GM18867 (cell line): ENCODE measurements at regions not wholly inside any gene's neighbourhood (a gene's known extent, or its start where the extent isn't known, plus 50 kb on each side); places are given as distances from the start of the nearest gene placed in this dataset.
"Not testable (repeated sequence)": the region's sequence is repeated elsewhere in the genome, so short reads cannot be mapped to it uniquely, and the experiment has no call there.

Experiments
- ATAC-seq: cut with Tn5 transposase; IDR thresholded peaks from one replicate; pipeline ENCODE4 v1.9.1; 2021; ENCODE audit warnings: mild to moderate bottlenecking, moderate library complexity; ENCODE audit not compliant: unreplicated experiment

DNA sequence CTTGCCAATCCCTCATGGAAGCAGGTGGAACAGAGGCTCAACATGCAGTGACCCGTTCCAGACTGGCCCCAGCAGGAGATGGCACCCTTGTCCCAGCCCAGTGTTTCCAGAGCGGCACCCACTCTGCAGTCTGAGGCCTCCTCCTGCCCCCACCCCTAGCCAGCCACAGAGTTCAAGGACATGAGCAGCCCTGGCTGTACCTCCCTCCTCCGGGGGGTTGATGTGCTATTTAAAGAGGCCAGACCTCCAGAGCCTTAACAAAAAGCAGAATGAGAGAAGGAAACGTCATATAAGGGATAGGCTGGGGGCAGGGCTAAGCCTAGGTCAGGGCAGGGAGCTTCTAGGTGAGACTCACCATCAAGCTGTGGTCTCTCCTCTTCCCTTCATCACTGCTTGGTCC, 115.7 kb upstream of the NANOS1 start:
- ATAC-seq: no peak

DNA sequence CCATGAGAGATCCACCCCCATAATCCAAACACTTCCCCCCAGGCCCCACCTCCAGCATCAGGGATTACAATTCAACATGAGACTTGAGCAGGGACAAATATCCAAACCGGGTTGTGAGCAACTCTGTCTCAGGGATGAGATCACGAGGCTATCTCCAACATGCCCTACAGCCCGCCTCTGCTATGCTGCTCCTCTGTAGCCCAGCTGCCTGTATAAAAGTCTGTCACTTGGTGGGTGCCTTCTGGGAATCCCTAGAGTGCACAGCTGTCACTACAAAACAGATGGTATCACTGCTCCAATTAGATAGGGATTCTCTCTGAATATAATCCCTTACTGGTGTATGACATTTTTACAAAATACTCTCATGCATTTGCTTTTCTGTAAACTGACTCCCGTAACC, 114.9 kb upstream of the NANOS1 start:
- ATAC-seq: no peak

DNA sequence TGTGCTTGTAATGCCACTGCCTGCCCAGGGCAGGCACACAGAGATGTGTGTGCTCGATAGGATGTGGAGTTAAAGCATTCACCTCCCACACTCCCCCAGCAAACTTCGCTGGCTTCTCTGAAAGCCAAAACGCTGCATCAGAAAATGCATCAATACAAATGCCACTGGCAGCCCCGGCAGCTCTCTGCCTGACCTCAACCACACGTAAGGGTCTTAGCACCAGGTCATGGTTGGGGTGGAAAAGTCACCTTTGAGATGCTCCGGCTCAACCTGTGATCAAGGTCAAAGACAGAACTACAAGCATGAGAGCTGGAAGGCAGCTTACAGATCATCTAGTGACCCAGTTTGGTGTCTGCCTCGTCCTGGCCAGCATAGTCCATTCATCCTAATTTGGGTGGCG, 114.4 kb upstream of the NANOS1 start:
- ATAC-seq: no peak

DNA sequence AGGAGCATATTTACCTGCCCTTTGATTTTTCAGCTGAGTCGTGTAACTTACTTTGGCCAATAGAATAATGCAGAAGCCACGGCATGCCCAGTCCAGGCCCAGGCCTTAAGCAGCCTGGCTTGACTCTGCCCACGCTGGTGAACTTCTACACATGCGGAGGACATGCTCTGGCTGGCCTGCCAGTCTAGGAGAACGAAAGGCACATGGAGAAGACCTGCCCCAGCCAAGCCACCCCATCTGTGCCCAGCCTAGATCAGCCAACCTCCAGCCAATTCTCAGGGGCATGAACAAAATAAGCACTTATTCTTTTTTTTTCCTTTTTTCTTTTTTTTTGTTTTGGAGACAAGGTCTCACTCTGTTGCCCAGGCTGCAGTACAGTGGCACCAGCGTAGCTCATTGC, 112.7 kb upstream of the NANOS1 start:
- ATAC-seq: no peak

DNA sequence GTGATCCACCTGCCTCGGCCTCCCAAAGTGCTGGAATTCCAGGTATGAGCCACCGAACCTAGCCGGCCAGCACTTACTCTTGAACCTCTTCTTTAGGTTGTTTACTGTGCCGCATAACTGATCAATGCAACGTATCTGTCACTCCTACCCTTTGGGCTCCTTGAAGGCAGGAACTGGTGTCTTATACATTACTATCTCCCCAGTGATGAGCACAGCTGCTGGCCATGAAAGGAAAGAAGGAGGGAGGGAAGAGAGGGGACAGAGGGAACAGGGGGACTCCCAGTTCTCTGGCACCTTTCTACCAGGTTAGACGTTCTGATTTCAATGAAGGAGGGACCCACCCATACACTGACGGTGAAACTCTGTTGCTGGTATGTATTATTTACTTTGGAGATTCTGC, 111.8 kb upstream of the NANOS1 start:
- no peak for ATAC-seq

DNA sequence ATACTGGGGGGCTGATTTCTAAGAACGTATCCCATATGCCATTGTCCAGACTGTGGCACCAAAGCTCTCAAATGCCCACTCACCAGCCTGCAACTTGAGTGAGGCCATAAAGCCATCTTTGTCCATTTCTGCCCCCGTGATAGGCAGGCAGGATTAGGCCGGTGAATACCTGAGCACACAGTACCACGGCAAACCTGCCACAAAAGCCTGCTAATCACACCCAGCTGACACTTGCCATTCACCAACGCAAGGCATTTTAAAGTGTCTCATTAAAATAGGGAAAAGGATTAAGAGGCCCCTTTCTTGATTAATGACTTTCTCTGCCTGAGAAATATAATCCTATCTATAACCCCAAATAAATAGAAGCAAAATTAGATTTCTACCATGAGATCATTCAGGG, 111.4 kb upstream of the NANOS1 start:
- ATAC-seq: no peak

DNA sequence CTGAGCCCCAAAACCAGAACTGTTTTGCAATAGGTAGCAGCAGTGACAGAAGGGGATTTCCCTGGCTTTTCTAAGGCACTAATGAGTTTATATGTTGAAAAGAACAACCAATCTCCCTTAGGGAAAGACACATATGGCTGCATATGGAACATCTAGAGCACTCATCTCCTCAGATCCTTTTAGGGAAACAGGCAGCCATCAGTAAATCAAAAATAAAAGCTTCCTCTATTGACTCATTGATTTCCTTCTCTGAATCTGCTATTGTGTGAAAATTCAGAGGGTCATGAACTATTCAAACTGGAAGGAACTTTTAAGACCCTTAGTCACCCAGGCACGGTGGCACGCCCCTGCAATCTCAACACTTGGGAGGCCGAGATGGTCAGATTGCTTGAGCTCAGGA, 110.9 kb upstream of the NANOS1 start:
- no peak for ATAC-seq

DNA sequence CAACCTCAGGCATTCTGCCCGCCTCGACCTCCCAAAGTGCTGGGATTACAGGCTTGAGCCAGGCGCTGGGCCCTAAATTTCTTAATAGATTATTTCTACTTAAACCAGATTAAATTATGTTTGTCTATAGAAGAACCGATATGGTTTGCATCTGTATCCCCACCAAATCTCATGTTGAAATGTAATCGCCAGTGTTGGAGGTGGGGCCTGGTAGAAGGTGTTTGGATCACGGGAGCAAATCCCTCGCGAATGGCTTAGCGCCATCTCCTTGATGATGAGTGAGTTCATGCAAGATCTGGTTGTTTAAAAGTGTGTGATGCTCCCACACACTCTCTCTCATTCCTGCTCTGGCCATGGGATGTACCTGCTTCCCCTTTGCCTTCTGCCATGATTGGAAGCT, 109.3 kb upstream of the NANOS1 start:
- no peak for ATAC-seq

DNA sequence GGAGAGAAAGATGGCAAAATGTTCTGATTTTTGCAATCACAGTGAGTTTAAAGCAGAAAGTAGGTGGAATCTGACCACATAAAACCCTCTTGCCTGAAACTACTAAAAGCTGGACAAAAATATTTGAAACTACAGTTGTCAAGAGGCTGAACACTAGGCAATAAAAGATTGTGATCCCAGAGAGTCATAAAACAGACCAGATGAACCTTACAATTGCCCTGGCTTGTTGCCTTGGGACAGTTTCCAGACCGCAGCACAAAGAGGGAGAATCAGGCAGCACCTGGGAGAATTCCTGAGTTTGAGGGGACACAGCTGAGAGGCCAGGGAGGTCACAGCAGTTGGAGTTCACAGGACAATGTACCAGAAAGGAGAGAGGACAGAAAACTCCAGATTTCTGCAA, 107.3 kb upstream of the NANOS1 start:
- ATAC-seq: no peak

DNA sequence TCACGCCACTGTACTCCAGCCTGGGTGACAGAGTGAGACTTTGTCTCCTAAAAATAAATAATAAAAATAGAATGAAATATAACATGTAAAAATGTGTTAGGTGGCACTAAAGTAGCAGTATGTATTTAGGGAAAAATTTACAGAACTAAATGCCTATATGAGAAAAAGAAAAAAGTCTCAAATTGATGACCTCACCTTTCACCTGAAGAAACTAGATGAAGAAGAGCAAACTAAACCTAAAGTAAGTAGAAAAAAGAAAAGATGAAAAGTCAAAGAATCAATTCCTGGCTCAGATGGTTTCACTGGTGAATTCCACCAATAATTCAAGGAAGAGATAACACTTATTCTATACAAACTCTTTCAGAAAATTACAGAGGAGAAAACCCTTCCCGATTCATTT, 106.5 kb upstream of the NANOS1 start:
- no peak for ATAC-seq

DNA sequence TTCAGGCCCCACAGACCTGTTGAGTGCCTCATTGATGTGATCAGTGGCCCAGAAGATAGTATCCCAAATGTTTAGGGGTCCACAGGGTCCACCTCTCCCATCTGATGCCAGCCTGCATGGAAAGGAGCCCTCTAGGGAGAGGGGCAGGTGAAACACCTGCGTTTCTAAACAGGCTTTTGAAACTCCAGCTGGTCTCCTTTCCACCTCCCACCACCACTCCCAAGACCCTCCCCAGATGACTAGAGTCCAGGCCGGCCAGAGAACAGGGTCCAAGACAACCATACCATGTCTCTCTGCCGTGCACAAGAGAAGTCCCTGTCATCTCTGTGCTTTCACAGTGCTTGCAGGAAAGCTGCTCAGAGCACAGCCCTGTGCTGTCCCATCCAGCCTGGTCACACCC, 105.0 kb upstream of the NANOS1 start:
- ATAC-seq: no peak

DNA sequence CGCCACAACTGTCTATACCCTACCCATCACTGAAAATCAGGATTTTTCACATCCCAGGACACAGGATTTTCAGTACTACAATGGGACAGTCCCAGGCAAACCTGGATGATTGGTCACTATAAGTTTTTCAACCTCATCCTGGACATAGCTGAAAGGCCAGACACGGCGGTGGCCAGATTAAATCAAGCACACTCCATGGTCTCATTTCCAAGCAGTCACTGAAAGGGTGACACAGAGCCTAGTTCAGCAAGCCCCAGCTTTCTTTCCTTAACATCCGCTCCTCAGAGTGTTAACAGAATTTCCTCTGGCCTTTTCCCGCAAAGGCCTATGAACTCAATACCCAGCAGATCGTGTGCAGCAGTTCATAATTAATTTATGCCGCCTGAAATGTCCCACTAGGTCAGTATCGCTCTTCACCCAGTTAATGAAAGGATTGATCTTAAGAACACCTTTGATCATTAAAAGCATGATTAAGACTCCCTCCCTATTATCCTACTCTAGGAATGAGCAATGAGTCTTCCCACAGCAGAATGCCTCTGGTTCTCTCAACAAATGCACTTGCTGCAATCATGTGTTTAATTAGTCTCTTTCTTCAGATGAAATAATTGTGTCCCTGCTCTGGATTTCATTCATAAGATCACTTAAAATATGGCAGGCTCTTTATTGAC, 104.0 kb upstream of the NANOS1 start:
- no peak for ATAC-seq

DNA sequence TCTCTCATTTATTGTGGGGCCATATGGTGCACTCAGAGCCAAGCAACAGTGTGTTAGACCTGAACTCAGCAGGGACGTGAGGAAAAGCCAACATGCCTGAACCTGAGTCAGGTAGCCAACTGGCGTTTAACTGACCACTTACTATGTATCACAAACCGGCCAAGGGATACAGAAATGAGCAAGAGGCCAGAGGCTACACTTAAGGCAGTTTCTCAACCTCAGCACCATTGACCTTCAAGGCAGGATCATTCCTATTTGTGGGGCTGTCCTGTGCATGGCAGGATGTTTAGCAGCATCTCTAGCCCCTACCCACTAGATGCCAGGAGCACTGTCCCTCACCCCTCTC, 103.5 kb upstream of the NANOS1 start:
- ATAC-seq: no peak

DNA sequence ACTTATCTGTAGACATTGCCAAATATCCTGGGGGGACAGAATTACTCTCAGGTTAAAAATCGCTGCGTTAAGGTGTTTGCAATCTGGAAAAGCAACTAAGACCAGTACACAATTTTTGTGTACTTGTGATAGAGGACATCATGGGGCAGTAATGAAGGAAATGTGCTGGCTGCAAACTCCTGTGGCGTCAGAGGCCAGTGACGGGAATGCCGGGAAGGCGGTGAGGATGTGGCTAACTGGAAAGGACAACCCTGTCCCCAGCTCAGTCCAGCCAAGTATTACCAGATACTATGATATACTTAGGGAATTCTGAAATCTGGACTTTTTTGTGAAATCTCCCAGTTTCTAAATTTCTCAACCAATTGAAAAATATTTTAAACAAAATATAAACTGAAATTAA, 103.1 kb upstream of the NANOS1 start:
- ATAC-seq: no peak

DNA sequence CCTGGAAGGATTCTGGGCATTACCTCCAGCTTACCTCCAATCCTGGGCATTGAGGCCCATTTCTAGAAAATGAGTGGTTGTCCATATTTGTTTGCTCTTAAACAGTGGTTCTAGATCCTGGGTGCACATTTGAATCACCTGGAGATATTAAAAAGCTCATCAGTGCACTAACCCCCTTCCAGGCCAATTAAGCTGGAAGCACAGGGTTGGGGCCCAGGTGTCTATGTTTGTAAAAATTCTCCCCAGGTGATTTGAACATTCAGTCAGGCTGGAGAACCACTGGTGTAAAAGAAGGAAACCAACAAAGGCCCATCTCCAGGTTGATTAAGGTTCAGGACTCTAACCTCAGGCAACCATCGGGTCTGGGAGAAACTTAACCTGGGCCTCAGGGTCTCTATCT, 102.6 kb upstream of the NANOS1 start:
- no peak for ATAC-seq

DNA sequence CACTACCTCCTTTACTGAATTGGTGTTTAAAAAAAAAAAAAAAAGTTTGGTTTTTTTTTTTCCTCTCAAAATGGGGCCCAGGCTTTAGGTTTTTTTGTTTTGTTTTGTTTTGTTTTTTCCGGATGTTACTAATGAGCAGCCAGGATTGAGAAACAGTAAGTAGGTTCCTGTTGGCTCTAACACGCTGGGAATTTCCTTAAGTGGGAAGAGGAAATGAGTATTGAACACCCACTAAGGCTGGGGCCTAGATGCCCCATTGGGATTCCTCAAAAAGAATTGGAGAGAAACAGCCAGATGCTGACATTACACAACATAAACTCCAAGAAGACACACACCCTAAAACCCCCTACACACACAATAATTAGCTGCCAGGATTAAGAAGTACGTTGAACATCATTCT, 102.2 kb upstream of the NANOS1 start:
- ATAC-seq: no peak

DNA sequence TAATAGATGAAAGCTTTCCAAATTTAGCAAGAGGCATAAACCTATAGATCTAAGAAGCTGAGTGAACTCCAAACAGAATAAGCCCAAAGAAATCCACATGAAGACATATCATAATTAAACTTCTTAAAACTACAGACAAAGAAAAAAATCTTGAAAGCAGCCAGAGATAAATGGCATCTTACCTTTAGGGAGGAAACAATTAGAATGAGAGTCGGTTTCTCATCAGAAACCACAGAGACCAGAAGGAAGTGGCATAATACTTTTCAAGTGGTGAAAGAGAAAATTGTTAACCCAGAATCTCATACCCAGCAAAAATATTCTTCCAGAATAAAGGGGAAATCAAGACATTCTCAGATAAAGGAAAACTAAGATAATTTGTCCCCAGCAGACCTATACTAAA, 98.9 kb upstream of the NANOS1 start:
- ATAC-seq: no peak

DNA sequence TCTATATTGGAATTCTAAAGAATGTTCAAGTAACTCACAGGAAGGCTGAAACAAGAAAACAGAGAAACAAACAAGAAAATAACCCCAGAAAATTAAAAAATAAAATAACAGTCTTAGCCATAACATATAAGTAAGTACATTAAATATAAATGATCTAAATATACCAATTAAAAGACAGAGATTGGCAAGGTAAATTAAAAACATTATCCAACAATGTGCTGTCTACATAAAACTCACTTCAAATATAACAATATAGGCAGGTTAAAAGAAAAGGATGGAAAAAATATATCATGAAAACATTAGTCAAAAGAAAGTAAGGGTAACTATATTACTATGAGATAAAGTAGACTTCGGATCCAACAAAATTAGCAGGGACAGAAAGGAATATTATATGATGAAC, 98.1 kb upstream of the NANOS1 start:
- no peak for ATAC-seq

DNA sequence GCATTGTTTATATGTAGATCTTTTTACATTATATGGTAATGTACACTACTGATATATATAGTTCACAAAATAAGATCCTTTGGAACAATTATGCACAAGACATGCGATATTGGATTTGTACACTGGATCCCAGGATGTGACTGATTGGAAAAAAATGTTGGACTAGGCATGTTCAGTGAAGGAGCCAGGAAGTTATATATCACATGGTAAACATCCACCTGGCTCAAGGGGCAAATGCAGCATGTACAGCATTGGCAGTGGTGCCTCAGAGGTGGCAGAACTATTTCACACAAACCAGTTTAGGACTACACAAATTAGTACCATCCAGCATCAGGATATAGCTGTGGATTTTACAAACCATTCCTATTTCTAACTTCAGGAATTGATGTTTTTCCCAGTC, 97.4 kb upstream of the NANOS1 start:
- not testable (repeated sequence) for ATAC-seq

DNA sequence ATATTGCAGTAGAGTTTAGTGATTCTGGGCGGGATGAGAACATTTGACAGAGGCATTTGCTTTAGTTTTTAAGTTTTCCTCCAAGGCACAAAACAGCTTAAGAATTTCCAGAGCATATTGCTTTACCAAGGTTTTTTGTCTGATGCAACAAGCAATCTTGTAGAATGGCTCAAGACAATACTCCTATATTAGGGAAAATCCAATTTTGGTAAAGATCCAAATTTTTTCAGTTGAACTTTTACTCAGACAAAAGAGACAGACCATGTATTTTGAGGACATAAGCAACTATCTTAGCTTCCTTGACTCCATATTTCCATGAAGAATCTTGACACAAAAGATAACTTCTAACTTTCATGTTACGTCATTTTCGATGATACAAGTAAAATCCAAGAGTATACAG, 92.3 kb upstream of the NANOS1 start:
- no peak for ATAC-seq

DNA sequence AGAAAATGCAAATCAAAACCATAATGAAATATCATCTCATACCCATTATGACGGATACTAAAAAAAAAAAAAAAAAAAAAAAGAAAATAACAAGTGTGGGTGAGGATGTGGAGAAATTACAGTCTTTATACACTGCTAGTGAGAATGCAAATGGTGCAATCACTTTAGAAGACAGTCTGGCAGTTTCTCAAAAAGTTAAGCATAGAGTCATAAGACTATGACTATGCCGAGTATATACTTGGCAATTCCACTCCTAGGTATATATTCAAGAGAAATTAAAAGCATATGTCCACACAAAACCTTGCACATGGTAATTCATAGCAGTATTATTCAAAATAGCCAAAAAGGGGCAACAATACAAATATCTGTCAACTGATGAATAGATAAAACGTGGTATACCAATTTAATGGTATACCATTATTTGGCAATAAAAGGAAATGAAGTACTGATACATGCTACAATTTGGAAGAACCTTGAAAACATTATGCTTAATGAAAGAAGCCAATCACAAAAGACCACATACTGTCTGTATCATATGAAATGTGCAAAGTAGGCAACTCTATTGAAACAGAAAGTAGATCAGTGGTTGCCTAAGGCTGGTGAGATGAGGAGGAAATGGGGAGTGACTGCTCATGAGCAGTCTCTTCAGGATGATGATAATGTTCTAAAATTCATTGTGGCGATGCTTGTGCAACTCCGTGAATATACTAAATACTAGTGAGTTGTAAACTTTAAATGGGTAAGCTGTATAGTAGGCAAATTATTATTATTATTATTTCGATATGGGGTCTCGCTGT, 90.1 kb upstream of the NANOS1 start:
- peak; percentile 80 for ATAC-seq

DNA sequence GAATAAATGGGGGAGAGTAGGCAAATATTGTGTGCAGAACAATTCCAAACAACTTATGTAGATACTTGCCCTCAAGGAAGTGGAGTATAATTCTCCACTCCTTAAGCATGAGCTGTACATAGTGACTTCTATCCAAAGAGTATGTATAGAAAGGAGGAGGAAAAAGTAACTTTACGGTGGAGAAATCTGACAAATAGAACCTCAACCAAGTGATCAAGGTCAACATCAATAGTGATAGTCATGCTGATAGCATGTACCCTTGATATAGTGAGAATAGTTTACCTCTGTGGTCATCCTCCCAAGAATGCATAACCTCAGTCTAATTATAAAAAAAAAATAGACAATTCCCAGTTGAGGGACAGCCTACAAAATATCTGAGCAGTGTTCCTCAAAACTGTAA, 89.1 kb upstream of the NANOS1 start:
- ATAC-seq: no peak

DNA sequence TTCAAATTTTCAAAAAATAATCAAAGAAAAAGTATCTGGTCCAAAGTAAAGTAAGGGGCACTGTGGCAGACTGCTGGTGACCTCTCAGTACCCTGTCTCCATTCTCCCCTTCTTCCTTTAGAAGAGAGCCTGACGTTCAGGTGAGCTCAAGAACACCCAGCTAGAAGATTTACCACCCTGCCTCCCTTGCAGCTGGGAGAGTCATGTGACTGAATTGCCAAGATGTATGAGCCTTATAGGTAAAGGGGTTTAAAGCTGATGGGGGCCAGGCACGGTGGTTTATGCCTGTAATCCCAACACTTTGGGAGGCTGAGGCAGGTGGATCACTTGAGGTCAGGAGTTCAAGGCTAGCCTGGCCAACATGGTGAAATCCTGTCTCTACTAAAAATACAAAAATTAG, 86.3 kb upstream of the NANOS1 start:
- ATAC-seq: no peak
